SH-SY5Y (cell line): ENCODE measurements at regions not wholly inside any gene's neighbourhood (a gene's known extent, or its start where the extent isn't known, plus 50 kb on each side); places are given as distances from the start of the nearest gene placed in this dataset.

Source experiments
- GATA2 ChIP-seq: IDR thresholded peaks from 2 replicates; pipeline ENCODE4 v1.6.1; 2011; ENCODE audit warnings: mild to moderate bottlenecking, low read depth, low read length
- GATA3 ChIP-seq: IDR thresholded peaks from 2 replicates; pipeline ENCODE4 v1.6.1; 2011; ENCODE audit warnings: low read depth, mild to moderate bottlenecking, low read length, moderate library complexity

DNA sequence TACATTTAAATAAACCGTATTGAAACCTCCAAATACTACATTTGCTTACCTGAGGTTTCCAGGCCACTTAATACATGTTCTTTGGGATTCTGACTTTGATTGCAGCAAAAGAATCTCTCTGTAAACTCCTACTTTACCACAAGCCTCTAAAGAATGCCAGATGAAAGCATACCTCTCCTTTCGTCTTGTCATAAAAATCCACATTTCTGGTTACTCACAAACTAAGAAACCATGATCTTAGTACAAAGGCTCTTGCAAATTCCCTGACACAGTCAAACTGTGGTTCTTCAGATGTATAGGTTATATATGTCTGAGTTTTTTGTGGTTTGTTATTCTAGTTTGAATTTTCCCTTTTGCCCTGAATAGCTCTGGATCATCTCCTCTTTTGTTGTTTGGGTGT lies 188.4 kb downstream of the RAP2B start:
- TF ChIP-seq GATA2, result no peak
- no peak for TF ChIP-seq GATA3
